Superior temporal gyrus (tissue), 1 donor: ENCODE measurements at regions not wholly inside any gene's neighbourhood (a gene's known extent, or its start where the extent isn't known, plus 50 kb on each side); places are given as distances from the start of the nearest gene placed in this dataset.
"Not testable (repeated sequence)": the region's sequence is repeated elsewhere in the genome, so short reads cannot be mapped to it uniquely, and the experiment has no call there.

Experiments used
- DNase-seq: peaks from one replicate; pipeline ENCODE4 v3.0.0-alpha.2; 2016; ENCODE audit errors: extremely low spot score

DNA sequence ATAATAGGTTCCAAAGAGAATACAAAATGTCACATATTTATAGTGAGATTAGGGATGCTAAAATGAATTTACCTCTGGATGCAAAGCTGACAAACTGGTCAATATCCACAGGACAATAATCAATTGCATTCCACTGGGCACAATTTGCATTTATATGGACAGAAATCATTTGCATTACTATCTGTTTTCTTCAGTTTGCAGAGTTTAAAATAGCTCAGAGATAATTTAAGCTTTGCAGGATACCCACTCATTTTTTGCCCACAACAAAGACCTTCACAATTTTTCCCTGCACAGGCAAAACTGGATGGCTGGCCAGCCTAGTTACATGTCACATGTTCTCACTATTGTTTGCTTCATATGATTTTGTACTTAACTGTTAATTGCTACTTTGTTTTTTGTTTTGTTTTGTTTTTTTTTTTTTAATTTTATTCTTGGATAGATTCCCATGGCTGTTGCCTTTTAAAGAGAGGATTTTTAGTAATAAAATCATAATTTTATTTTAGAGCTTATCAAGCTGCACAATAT, 483.5 kb downstream of the UTRN start:
- no peak for DNase-seq

DNA sequence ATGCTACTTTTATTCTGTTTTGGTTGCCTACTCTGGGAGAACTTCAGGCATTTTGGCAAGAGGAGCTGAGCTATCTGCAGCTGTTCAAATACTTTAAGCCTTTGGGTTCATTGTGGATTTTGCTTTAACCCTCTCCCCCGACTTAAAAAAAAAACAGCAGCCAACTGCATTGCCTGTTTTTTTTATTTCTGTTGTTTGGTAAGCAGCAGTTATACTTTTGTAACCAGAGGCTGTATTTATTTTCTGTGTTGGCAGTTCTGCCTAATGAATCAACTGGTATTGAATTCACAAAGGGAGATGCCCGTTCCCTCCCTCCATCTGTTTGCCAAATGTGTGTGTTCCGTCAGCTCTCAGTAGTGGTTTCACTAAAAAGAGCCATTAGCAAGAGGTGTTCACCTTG, 484.0 kb downstream of the UTRN start:
- DNase-seq = no peak

DNA sequence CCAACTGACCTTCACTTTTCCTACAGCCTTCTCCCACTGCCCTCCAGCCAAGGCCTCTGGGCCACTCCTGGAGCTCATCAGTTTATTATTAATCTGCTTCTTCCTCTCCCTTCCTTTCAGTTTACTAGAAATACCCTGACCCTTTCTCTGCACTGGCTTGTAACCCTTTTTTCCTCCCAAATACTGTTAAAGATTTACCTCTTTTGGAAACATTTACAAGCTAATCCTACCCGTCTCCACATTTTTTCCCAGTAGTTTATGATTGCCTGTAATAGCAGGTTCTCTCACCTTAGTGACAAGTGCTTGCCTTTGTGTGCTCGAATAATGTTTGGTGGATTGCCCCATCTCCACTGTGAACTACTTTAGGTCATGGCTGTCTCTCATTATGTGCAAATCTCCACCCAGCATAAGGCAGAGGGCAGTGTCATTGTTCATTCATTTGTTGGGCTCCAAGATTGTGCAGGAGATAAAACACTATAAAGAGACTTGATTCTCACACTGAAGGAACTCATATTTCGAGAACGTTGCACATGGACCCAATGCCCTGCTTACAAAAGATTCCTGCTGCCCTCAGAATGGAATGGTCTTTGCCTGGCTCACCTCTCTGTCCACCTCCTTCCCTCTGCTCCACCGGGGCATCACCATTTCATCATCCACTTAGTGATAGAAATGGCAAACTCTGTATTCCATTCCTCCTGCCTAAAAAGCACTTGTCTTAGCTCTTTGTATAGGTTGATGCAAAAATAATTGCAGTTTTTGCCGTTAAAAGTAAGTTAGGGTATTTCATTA, 491.1 kb downstream of the UTRN start:
- DNase-seq = no peak

DNA sequence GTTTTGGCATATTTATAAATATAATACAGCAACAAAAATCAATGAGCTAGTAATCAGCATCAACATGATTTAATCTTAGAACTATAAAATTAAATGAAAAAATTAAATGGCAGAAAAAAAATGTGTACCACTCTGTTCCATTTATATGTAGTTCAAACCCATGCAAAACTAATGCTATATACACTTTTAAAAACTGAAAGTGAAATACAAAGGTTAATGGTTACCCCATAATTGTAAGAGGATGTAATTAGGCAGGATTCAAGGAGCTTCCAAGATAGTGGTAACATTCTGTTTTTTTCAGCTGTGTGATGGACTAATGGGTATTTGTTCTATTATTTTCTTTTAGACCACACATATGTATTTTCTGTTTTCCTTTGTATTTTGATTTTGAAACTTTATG, 492.1 kb downstream of the UTRN start:
- no peak for DNase-seq

DNA sequence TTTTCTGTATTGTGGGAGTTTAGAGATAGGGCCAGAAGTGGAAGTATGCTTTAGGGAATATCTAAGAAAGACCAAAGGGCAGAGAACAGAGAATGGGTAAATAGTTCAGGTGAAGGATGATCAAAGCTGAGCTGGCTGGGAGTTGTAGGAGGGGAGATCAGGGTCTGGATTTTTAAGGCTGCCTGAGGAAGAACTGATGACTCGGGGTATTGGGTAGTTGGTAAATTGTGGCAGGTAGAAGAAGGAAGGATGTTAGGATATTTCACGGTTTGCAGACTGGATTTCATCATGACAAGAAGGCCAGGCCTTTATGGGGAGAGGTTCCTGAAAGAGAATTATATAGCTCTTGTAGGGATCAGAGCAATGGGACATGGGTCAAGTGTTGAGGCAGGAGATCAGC, 492.9 kb downstream of the UTRN start:
- DNase-seq = no peak

DNA sequence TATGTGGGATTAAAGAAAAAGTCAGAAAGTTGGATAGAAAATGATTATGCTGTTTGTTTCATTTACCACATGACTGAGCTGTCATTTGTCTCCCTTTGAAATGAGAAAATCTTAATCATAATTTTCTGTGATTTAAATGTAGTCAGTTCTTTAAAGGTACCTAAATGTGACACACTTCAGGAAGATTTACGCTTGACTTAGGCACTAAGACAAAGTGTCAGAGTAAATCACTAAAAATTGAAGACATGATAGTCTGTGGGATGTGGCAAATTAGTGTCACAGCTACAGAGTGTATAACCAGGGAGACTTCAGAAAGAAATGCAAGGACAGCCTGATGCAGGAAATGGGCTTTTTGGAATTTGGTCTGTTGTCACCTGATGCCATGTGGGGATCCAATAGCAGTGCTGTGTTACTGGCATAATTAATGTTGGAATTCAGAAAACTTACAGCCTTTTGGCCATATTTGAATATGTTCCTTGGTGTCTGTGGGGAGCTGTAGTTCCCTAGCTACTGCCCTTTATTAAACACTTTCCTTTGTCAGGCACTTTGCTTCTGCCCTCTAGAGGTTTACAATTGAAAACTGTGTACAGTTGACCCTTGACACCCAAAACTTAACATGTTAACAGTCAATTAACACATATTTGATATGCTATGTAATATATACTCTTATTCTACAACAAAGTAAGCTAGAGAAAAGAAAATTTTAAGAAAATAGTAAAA, 493.8 kb downstream of the UTRN start:
- no peak for DNase-seq

DNA sequence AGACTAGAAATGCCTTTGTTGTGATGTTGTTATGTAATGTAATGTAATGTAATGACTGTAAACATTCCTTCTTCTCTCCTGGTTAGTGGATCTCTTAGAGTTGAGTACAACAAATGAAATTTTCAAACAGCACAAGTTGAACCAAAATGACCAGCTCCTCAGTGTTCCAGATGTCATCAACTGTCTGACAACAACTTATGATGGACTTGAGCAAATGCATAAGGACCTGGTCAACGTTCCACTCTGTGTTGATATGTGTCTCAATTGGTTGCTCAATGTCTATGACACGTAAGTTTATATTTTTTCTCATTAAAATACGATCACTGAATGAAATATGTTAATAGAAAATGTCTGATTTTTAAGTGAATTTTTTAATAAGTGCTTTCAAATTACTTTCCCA, 496.7 kb downstream of the UTRN start:
- DNase-seq = no peak

DNA sequence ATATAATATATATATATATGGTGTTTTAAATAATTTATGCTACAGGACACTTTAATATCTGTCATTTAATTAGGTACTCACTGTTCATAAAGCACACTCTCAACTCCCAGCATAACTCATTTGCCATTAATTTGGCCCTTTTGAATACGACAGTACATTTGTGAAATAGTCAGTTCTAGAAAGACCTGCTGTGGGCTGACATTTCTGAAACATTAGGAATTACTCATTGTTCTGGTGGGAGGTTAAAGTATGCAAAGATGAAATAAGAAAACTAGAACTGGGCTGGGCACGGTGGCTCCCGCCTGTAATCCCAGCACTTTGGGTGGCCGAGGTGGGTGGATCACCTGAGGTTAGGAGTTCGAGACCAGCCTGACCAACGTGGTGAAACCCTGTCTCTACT, 497.5 kb downstream of the UTRN start:
- DNase-seq = no peak

DNA sequence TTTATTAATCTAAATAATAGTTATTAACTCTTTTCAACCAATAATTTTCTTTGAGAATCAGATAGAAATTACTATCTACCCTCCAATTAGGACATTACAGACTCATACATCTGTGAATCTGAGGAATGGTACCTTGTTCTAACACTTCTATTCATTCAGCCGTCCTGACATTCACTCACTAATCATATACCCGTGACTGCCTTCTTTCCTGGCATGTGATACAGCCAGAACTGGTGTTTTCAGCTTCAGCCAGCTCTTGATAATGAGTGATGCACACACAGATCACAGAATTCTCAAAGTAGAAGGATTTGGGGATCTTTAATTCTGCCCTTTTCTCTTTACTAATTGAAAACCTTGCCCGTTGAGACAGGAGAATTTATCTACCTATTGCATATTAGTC, 499.9 kb downstream of the UTRN start:
- DNase-seq = no peak

DNA sequence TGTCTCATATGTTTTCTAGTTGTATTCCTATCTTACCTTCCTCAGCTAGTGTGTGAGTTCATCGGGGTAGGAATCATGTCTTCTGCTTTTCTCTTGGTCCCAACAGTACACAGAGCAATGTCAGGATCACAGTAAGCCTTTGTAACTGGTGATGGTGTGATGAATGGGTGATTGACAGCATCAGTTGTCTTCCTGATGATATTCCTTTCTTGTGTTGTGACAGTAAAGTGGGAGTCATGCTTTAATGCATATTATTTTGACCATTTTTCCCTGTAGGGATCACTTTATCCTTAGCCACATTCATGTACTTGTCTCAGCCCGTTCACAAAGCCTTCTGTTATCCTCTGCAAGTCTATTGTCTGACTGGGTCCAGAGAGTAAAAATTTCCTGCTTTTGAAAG, 501.7 kb downstream of the UTRN start:
- DNase-seq = no peak

DNA sequence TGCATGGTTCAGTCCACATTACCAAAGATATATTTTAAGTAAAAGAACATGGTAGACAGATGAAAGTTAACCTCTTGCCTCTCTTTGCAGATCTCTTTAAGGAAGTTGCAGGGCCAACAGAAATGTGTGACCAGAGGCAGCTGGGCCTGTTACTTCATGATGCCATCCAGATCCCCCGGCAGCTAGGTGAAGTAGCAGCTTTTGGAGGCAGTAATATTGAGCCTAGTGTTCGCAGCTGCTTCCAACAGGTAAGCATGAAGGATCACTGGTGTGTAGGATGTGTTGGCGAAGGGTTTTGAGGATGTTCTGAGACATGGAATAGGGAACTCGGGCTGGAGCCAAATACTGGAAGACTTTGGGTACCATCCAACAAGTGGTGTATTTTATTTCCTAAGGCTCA, 508.6 kb downstream of the UTRN start:
- peak; percentile 48 for DNase-seq

DNA sequence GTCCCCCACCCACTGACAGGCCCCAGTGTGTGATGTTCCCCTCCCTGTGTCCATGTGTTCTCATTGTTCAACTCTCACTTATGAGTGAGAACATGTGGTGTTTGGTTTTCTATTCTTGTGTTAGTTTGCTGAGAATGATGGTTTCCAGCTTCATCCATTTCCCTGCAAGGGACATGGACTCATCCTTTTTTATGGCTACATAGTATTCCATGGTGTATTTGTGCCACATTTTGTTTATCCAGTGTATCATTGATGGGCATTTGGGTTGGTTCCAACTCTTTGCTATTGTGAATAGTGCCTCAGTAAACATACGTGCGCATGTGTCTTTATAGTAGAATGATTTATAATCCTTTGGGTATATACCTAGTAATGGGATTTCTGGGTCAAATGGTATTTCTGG, 509.9 kb downstream of the UTRN start:
- DNase-seq = not testable (repeated sequence)

DNA sequence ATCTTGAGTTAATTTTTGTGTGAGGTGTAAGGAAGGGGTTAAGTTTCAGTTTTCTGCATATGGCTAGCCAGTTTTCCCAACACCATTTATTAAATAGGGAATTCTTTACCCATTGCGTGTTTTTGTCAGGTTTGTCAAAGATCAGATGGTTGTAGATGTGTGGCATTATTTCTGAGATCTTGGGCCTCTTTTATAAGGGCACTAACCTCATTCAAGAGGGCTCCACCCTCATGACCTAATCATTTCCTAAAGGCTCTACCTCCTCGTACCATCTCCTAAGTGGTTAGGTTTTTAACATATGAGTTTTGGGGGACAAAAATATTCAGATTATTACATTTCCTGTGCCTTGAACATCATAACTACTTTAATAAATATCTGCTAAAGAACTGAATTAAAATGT, 510.9 kb downstream of the UTRN start:
- no peak for DNase-seq

DNA sequence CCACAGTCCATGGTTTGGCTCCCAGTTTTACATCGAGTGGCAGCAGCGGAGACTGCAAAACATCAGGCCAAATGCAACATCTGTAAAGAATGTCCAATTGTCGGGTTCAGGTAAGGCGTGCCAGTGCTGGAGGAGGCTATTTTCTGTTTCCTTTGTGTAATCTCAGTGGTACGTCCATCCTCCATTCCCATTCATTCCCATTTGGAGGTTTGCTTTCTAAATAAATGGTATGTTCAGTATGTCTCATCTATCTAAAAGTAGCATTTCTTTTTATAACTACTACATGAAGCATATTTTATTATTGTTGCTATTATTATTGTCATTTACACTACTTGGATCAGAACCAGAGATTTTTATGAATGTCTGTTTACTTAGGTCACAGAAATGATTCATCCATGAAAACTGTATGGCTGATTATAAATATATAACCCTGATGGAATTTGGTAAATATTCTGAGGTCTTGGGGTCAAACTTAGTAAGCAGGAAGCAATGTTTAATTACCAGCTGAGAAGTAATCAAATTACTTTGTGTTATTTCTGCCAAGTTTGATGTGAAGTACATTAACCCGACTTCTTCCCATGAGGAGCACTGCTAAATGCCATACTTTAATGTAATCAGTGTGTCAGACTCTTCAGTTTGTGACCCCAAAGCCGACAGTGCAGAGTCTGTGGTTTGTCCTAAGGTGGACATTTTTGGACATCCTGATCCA, 512.9 kb downstream of the UTRN start:
- no peak for DNase-seq

DNA sequence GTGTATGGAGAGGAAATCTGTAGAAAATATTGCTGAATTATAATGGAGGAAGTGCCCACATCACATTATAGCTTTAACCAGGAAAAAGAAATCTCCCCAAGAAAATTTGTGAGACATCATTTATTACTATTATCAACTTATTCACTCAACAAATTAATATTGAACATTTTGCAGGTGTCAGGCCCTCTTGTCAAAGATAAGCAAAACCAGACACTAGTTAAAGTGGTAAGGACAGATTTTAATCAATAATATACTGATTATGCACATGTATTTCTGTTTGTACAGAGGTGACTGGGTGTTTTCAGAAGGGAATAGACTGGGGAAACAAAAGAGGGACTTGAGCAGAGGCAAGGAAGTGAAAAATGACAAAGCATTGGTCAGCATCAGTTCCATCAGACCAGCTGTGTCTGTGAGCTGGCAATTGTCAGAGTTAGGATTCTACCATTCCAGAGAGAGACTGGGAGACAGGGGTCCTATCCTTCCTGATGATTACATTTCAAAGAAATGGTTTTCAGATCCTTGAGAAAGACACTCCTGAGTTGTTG, 519.2 kb downstream of the UTRN start:
- no peak for DNase-seq

DNA sequence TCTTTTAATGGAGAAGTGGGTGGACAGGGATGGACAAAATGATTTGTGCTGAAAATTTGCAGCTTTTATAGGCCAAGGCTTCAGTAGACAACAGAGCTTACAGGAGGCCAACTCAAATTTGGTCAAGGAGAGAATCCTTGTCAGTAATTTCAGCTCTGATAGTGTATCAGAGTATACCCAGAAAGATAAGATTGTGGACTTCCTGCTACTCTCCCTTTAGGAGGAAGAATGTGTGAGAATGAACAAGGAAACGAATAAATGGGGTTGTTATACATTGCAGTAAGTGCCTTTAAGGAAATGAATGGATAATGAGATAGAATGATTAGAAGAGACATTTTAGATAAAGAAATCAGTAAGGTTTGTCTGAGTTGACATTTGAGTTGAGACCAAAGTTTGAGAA, 519.9 kb downstream of the UTRN start:
- DNase-seq = no peak

DNA sequence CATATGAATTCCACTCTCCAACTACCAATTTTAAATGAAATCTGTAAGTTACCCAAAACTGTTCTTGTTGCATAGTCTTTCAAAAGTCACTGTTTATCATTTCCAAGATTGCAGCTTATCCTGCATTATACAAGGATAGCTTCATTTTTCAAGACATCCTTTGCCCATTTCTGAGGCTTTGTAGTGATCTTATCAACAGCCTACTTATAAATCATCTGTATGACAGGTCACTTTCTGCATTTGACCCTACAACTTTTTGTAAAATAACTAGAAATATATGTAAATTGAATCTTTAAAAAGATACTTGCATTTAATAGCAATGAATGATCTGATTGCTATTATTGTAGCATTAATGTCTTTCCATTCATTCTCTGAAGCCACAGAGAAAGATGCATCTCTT, 521.1 kb downstream of the UTRN start:
- no peak for DNase-seq

DNA sequence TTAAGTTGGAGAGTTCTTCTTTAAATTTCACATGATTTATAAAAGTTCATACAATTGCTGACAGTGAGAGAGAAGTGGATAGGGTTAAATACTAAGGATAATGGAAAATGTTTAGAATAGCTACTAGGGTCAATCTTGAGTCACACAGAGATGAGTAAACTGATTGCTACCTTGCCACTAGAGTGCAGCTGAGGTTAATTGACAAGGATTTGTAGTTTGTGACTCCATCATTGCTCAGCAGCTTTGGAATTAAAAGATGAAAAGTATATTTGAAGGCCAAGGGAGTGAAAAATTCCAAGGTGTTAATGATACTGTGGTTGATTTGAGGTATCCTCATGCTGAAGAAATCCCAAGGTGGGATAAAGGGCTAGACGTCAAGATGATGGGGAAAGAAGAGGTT, 524.0 kb downstream of the UTRN start:
- no peak for DNase-seq

DNA sequence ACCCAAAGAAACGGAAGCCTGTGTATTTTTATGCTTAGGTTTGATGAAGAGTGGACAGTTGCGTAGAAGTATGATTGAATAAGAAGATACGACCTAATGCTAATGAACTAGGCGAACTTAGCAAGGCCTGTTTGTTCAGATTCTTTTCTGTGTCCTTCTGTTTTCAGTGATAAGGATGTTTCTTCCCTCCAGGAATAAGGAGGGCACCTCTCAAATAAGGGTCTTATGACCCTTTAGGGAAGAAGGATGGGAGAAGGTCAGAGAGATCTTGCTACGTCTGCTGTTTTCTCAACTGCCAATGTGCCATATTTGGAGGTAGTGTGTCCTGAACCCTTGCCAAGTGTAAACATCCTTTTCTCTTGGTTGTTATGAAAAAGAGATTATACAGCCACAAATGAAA, 524.8 kb downstream of the UTRN start:
- no peak for DNase-seq

DNA sequence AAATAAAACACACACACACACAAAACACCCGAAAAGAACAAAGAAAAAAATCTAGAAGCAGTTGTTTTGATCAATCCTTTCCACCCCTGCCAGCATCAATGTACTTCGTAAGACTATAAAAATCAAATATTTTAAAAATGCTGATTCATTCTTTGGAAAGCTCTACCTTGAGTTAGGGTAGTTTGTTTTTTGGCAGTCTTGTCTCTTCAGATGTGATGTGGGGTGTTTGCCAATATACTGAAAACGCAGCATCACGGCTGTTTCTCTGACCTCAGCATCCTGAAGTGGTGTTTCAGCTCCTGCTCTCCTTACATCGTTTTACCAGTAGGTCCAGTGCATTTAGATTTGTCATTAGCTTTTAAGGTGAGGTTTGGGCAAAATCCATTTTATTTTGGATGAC, 526.0 kb downstream of the UTRN start:
- no peak for DNase-seq

DNA sequence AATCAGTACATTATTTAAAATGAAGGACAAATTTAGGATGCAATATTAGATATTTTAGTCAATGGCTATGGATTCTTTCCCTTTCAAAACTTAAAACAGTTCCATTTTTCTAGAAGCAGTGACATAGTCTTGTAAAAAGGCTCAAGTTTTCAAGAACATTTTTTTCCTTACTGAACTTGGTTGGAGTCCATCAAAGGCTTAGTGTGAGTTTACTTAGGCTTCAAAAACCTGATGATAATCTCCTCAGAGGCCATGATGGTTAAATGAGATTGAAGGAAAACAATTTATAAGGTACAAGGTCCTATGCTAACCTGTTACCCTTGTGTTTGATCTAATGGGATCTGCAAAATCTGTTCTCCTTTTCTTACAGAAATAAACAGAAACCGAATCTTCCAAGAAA, 531.8 kb downstream of the UTRN start:
- DNase-seq = no peak

DNA sequence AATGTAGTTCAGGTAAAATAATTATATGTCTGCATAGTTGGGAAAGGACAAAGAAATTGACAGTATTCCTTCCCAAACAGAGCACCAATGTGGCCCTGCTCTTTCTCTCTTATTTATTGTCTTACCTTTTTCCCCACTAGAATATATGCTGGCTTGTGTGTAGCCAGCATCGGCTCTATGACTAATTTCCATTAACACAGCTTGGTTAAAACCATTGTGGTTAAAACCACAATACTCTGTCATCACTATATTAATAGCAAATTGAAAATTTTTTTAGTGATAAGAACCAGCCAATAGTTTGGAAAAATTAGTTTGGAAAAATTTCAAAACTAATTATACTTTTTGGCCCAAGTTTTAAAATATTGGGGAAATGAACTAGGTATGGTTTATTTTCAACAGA, 535.1 kb downstream of the UTRN start:
- no peak for DNase-seq
